ENCODE measurements at regions not wholly inside any gene's neighbourhood (a gene's known extent, or its start where the extent isn't known, plus 50 kb on each side); places are given as distances from the start of the nearest gene placed in this dataset.

GRCh38 chr2:66164470-66164869, 270.5 kb upstream of the MEIS1 start:
- TF ChIP-seq CTCF (IDR thresholded peaks at IDR 0.05; ENCODE audit: low read length), result no peak
- TF ChIP-seq EZH2 (optimal IDR thresholded peaks at IDR 0.05; ENCODE audit: low read depth, low read length), result no peak
